H9 (cell line): ENCODE measurements at regions not wholly inside any gene's neighbourhood (a gene's known extent, or its start where the extent isn't known, plus 50 kb on each side); places are given as distances from the start of the nearest gene placed in this dataset.
"Not testable (repeated sequence)": the region's sequence is repeated elsewhere in the genome, so short reads cannot be mapped to it uniquely, and the experiment has no call there.

ENCODE experiments used
- DNase-seq: peaks from one replicate; pipeline ENCODE4 v3.0.0-alpha.2; 2017
- H2AFZ ChIP-seq: one replicate; pipeline ENCODE4 v1.6.1; 2013; ENCODE audit warnings: mild to moderate bottlenecking, low read length, control low read depth, moderate library complexity
- H2AK5ac ChIP-seq: 2 replicates; pipeline ENCODE4 v1.6.1; 2013; ENCODE audit warnings: low read length, control low read depth, mixed read lengths; ENCODE audit not compliant: insufficient read length
- H2BK120ac ChIP-seq: one replicate; pipeline ENCODE4 v1.6.1; 2013; ENCODE audit warnings: low read depth, mild to moderate bottlenecking, low read length, control low read depth, inconsistent platforms; ENCODE audit not compliant: poor library complexity, severe bottlenecking
- H2BK12ac ChIP-seq: 2 replicates; pipeline ENCODE4 v1.6.1; 2013; ENCODE audit warnings: low read length, control low read depth, mixed read lengths, low read depth; ENCODE audit not compliant: insufficient read length
- H2BK15ac ChIP-seq: 2 replicates; pipeline ENCODE4 v1.6.1; 2013; ENCODE audit warnings: low read depth, low read length, control low read depth
- H2BK20ac ChIP-seq: one replicate; pipeline ENCODE4 v1.6.1; 2013; ENCODE audit warnings: low read depth, mild to moderate bottlenecking, low read length, control low read depth, inconsistent platforms; ENCODE audit not compliant: poor library complexity, severe bottlenecking
- H2BK5ac ChIP-seq: 2 replicates; pipeline ENCODE4 v1.6.1; 2013; ENCODE audit warnings: low read length, control low read depth, mixed read lengths; ENCODE audit not compliant: insufficient read length
- H3K14ac ChIP-seq: 2 replicates; pipeline ENCODE4 v1.6.1; 2013; ENCODE audit warnings: low read length, control low read depth; ENCODE audit not compliant: insufficient read depth
- H3K18ac ChIP-seq: 2 replicates; pipeline ENCODE4 v1.6.1; 2013; ENCODE audit warnings: low read depth, mild to moderate bottlenecking, mixed read lengths, low read length, control low read depth; ENCODE audit not compliant: insufficient read length
- H3K23ac ChIP-seq: 2 replicates; pipeline ENCODE4 v1.6.1; 2013; ENCODE audit warnings: low read length, control low read depth, mixed read lengths, low read depth; ENCODE audit not compliant: insufficient read length
- H3K23me2 ChIP-seq: 2 replicates; pipeline ENCODE4 v1.6.1; 2013; ENCODE audit warnings: low read depth, mild to moderate bottlenecking, mixed read lengths, low read length, control low read depth; ENCODE audit not compliant: insufficient read length, poor library complexity, severe bottlenecking
- H3K27ac ChIP-seq: 2 replicates; pipeline ENCODE4 v1.5.1; 2013; ENCODE audit warnings: low read length, control low read depth, mixed read lengths, low read depth; ENCODE audit not compliant: insufficient read length
- H3K27me3 ChIP-seq: 2 replicates; pipeline ENCODE4 v1.6.1; 2013; ENCODE audit warnings: low read length, control low read depth, inconsistent platforms; ENCODE audit not compliant: insufficient read depth
- H3K4ac ChIP-seq: 2 replicates; pipeline ENCODE4 v1.6.1; 2013; ENCODE audit warnings: low read depth, mild to moderate bottlenecking, control low read depth, inconsistent platforms, low read length, moderate library complexity
- H3K4me1 ChIP-seq: 2 replicates; pipeline ENCODE4 v1.6.1; 2013; ENCODE audit warnings: low read length, control low read depth, inconsistent platforms; ENCODE audit not compliant: insufficient read depth
- H3K4me2 ChIP-seq: 2 replicates; pipeline ENCODE4 v1.6.1; 2013; ENCODE audit warnings: low read length, control low read depth, mixed read lengths; ENCODE audit not compliant: insufficient read length, insufficient read depth
- H3K56ac ChIP-seq: 2 replicates; pipeline ENCODE4 v1.6.1; 2013; ENCODE audit warnings: low read depth, mild to moderate bottlenecking, mixed read lengths, low read length, control low read depth; ENCODE audit not compliant: insufficient read length
- H3K79me1 ChIP-seq: 2 replicates; pipeline ENCODE4 v1.6.1; 2013; ENCODE audit warnings: low read depth, mild to moderate bottlenecking, moderate library complexity, low read length, control low read depth, inconsistent platforms; ENCODE audit not compliant: insufficient read depth, poor library complexity, severe bottlenecking
- H3K79me2 ChIP-seq: 2 replicates; pipeline ENCODE4 v1.6.1; 2013; ENCODE audit warnings: low read length, control low read depth, inconsistent platforms; ENCODE audit not compliant: insufficient read depth
- H3K9ac ChIP-seq: 2 replicates; pipeline ENCODE4 v1.6.1; 2013; ENCODE audit warnings: low read length, control low read depth, mixed read lengths; ENCODE audit not compliant: insufficient read length; ENCODE audit errors: extremely low read depth
- H3K9me3 ChIP-seq: one replicate; pipeline ENCODE4 v1.6.1; 2013; ENCODE audit warnings: low read depth, low read length, inconsistent platforms; ENCODE audit not compliant: control insufficient read depth
- H3T11ph ChIP-seq: one replicate; pipeline ENCODE4 v1.6.1; 2013; ENCODE audit warnings: mild to moderate bottlenecking, low read length, control low read depth, inconsistent platforms
- H4K20me1 ChIP-seq: one replicate; pipeline ENCODE4 v1.6.1; 2013; ENCODE audit not compliant: control insufficient read depth, insufficient read length, insufficient read depth
- H4K5ac ChIP-seq: 2 replicates; pipeline ENCODE4 v1.6.1; 2013; ENCODE audit warnings: low read depth, mild to moderate bottlenecking, mixed read lengths, low read length, control low read depth; ENCODE audit not compliant: insufficient read length
- H4K8ac ChIP-seq: replicated peaks from 2 replicates; pipeline ENCODE4 v1.6.1; 2013; ENCODE audit warnings: low read length, control low read depth, mixed read lengths, low read depth; ENCODE audit not compliant: insufficient read length
- H4K91ac ChIP-seq: 2 replicates; pipeline ENCODE4 v1.6.1; 2013; ENCODE audit warnings: low read depth, mild to moderate bottlenecking, moderate library complexity, mixed read lengths, low read length, control low read depth; ENCODE audit not compliant: insufficient read length
- H3K27ac Mint-ChIP-seq, 3 experiments: 2 replicates in 2 of 3; 3 replicates in 1 of 3; pipeline ENCODE4 v1.8.0; 2020 to 2021; ENCODE audit warnings: mixed read lengths in 3 of 3, mild to moderate bottlenecking in 1 of 3, moderate library complexity in 1 of 3
- H3K27me3 Mint-ChIP-seq: 2 replicates; pipeline ENCODE4 v1.8.0; 2021; ENCODE audit warnings: low read depth, mild to moderate bottlenecking, moderate library complexity, mixed read lengths
- H3K36me3 Mint-ChIP-seq, 3 experiments: 2 replicates in 2 of 3; 3 replicates in 1 of 3; pipeline ENCODE4 v1.8.0; 2020 to 2021; ENCODE audit warnings: low read depth in 3 of 3, mixed read lengths in 3 of 3; ENCODE audit not compliant: insufficient read depth in 1 of 3
- H3K4me1 Mint-ChIP-seq, 2 experiments: 2 replicates each; pipeline ENCODE4 v1.8.0; 2020; ENCODE audit warnings: mixed read lengths in 2 of 2
- H3K4me3 Mint-ChIP-seq, 2 experiments: 2 replicates in 1 of 2; 3 replicates in 1 of 2; pipeline ENCODE4 v1.8.0; 2020 to 2021; ENCODE audit warnings: mild to moderate bottlenecking in 2 of 2, mixed read lengths in 2 of 2, moderate library complexity in 1 of 2
- H3K9me3 Mint-ChIP-seq, 2 experiments: 2 replicates in 1 of 2; 3 replicates in 1 of 2; pipeline ENCODE4 v1.8.0; 2020; ENCODE audit warnings: mild to moderate bottlenecking in 2 of 2, mixed read lengths in 2 of 2, moderate library complexity in 1 of 2

DNA sequence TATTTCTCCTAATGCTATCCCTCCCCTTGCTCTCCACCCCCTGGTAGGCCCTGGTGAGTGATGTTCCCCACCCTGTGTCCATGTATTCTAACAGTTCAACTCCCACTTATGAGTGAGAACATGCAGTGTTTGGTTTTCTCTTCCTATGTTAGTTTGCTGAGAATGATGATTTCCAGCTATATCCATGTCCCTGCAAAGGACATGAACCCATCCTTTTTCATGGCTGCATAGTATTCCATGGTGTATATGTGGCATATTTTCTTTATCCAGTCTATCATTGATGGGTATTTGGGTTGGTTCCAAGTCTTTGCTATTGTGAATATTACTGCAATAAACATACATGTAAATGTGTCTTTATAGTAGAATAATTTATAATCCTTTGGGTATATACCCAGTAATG lies 540.3 kb downstream of the TMTC2 start:
- H4K20me1 ChIP-seq, H3K4me2 ChIP-seq, H4K5ac ChIP-seq, H3K27me3 ChIP-seq, H3K23me2 ChIP-seq, H3K79me2 ChIP-seq, H4K8ac ChIP-seq, H2BK20ac ChIP-seq, H3K9me3 Mint-ChIP-seq, H2BK120ac ChIP-seq, H3K27me3 Mint-ChIP-seq, DNase-seq, H2AK5ac ChIP-seq, H2BK15ac ChIP-seq, H2AFZ ChIP-seq, H3K4me1 Mint-ChIP-seq, H3K4me1 ChIP-seq, H3K36me3 Mint-ChIP-seq, H3K18ac ChIP-seq, H4K91ac ChIP-seq, H3K4ac ChIP-seq, H3K27ac Mint-ChIP-seq, H3K9ac ChIP-seq, H3K56ac ChIP-seq, H3K4me3 Mint-ChIP-seq, H3K14ac ChIP-seq, H3T11ph ChIP-seq, H3K79me1 ChIP-seq, H2BK12ac ChIP-seq, H2BK5ac ChIP-seq, H3K9me3 ChIP-seq, H3K23ac ChIP-seq, H3K27ac ChIP-seq: not testable (repeated sequence)
